GM18511 (cell line): ENCODE measurements at regions not wholly inside any gene's neighbourhood (a gene's known extent, or its start where the extent isn't known, plus 50 kb on each side); places are given as distances from the start of the nearest gene placed in this dataset.
"Not testable (repeated sequence)": the region's sequence is repeated elsewhere in the genome, so short reads cannot be mapped to it uniquely, and the experiment has no call there.

Source experiments
- ATAC-seq: cut with Tn5 transposase; IDR thresholded peaks from one replicate; pipeline ENCODE4 v1.9.1; 2021; ENCODE audit warnings: mild to moderate bottlenecking, moderate library complexity; ENCODE audit not compliant: unreplicated experiment

- no peak for ATAC-seq
Observed at GRCh38 chr1:47593013-47593568, 155.2 kb downstream of the FOXD2 start.

DNA sequence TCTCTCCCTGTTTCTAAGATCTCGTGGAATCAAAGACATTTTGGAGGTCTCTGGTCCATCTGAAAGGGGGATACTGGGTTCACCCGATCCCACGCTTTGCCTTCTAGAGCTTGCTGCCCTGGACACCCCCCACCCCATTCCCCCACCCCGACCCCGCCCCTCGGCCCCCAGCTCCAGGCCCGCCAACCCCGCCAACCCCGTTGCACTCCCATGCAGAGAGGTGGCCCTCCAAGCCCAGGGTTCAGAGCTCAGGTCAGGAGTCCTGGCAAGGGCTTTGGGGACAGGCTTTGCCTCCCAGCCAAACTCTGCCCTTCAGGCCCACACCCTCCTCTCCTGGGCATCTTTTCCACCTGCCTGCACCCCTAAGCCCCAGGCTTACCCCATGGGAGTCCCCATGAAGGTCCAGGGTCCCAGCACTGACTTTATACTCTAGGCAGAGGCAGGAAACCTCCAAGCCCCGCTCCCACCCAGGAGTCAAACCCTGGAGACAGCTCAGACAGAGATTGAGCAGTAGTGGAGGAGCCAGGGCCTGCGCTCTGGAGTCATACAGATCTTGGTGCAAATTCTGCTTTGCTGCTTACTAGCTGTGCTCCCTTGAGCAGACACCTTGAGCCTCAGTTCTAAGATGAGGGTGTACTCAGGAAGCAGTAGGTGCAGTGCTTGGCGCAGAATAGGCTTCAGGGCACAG is 155.9 kb downstream of the FOXD2 start:
- no peak for ATAC-seq

GRCh38 chr1:47594627-47595026 is 156.8 kb downstream of the FOXD2 start:
- ATAC-seq: no peak

GRCh38 chr1:47596328-47596727 is 158.5 kb downstream of the FOXD2 start:
- no peak for ATAC-seq

- no peak for ATAC-seq
Observed at GRCh38 chr1:47598357-47598756, 160.5 kb downstream of the FOXD2 start.

DNA sequence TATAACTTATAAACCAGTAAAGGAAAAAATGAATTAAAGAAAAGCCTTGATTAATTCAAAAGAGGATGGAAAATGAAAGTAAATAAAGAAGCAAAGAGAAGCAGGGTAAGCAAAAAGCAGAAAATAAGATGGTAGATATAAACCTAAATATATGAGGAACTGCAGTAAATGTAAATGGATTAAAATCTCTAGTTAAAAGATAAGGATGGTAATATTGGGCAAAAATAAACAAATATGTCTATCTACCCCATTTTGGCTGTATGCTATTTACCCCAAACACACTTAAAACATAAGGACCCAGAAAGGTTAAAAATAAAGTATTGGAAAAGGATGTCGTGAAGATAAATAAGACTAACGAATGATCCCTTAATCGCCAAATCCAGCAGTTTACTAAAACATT is 161.9 kb downstream of the FOXD2 start:
- ATAC-seq: no peak

GRCh38 chr1:47602491-47602890 is 164.6 kb downstream of the FOXD2 start:
- ATAC-seq: not testable (repeated sequence)

- not testable (repeated sequence) for ATAC-seq
Observed at GRCh38 chr1:47604869-47605268, 167.0 kb downstream of the FOXD2 start.

DNA sequence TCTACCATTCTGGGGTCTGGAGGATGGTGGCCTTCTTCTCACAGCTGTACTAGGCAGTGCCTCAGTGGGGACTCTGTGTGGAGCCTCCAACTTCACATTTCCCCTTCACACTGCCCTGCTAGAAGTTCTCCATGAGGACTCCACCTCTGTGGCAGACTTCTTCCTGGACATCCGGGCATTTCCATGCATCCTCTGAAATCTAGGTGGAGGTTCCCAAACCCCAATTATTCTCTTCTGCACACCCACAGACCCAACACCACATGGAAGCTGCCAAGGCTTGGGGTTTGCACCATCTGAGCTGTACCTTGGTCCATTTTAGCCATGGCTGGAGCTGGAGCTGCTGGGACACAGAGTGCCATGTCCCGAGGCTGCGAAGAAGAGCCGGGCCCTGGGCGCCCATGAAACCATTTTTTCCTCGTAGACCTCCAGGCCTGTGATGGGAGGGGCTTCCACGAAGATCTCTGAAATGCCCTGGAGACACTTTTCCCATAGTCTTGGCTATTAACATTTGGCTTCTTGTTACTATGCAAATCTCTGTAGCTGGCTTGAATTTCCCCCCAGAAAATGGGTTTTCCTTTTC is 170.5 kb downstream of the FOXD2 start:
- ATAC-seq: no peak

DNA sequence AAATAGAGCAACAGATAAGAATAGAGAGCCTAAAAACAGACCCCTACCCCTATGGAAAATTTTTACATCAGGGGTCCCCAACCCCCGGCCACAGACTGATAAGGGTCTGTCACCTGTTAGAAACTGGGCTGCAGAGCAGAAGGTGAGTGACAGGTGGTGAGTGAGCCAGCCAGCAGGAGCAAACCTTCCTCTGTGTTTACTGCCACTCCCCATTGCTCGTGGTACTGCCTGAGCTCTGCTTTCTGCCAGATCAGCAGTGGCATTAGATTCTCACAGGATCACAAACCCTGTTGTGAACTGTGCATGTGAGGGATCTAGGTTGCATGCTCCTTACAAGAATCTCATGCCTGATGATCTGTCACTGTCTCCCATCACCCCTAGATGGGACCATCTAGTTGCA is 174.1 kb downstream of the FOXD2 start:
- no peak for ATAC-seq

- ATAC-seq: no peak
Observed at GRCh38 chr1:47612819-47613218, 175.0 kb downstream of the FOXD2 start.

- no peak for ATAC-seq
Observed at GRCh38 chr1:47616036-47616435, 178.2 kb downstream of the FOXD2 start.

DNA sequence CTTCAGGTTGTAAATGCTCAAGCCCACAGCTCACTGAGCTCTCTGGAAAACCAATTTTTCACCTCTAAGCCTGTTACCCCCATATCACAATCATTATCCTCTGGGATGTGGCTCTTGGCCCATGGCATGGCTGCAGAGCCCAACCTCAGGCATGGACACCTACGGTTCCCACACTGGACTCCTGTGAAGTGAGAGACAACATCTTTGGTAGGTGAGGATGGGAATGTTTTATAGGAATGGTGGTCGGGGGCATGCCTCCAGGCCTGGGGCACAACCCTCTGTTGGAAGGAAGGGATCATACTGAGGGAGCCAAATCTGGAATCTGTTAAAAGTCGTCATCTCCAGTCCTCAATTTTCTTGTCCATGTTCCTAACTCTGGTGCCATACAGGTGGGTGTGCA is 179.1 kb downstream of the FOXD2 start:
- ATAC-seq: no peak

DNA sequence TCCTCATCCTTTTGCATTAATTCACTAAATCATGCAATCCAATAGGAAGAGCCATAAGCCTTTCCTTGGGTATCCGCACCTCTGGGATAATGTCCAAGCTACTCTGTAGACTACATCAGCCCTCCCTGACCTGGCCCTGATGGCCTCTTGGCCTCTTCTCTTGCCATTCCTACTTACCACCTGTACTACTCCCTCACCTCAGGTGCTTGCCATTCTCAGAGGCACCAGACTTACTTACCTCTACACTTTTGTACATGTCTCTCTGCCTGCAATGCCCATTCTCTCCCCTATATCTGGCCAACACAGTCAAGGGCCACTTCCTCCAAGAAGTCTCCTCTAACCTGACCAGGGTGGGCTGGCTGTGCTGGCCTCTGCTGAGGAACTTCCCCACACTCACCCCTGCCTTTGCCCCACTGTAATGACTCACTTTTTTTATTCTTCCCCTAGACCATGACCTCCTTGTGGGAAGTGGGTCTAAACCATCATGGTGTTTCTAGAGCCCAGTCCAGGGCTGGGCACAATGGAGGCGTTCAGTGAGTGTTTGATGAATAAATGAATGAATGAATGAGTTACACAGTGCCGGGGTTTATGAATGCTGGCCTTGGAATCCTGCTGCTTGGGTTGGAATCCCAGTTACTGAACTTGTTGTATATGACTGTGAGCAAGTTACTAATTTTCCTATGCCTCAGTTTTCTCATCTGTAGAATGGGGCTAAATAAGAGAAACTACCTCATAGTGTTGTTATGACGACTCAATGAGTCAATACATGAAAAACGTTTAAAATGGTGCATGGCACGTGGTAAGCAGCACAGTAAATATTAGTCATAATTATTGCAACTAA is 179.8 kb downstream of the FOXD2 start:
- ATAC-seq: no peak

DNA sequence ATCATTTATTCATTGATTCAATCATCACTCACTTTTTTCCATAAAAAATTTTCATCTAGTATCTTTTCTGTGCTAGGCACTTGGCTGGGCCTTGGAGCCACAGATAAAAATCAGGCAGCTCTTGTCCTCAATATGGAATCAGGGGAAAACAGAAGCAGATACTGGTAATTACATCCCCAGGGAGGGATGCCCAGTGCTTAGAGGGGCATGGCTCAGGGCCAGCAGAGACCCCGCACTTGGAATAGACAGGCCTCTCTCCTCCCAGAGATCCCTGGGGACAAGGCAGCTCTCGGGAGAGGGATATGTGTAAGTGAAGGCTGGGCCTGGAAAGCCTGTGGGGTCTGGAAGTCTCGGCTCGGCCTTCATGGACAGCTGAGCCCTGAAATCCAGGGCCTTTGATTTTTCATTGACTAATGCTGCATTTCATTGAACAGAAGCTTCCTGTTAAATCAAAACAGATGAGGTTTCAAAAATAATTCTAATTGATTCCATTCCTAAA is 180.4 kb downstream of the FOXD2 start:
- no peak for ATAC-seq

GRCh38 chr1:47618830-47619229 is 181.0 kb downstream of the FOXD2 start:
- no peak for ATAC-seq

DNA sequence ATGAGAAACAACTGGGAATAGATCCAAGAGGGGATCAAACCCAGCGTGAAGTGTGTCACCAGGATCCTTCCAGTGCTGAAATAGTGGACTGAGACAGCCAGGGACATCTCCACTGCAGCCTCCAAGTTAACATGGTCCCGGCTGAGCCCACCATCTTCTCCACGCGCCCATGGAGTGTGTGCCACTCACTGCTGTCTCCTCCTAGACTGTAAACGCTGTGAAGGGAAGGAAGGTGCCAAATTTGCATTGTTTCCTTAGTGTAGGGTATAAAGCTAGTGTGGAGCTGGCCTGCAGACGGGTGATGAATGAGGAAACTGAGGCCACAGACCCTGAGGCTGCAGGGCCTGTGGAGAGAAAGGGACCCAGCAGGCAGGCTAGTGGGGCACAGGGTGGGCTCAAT is 183.6 kb downstream of the FOXD2 start:
- ATAC-seq: no peak

- no peak for ATAC-seq
Observed at GRCh38 chr1:47621977-47622376, 184.1 kb downstream of the FOXD2 start.

- no peak for ATAC-seq
Observed at GRCh38 chr1:47622776-47623556, 185.1 kb downstream of the FOXD2 start.

- no peak for ATAC-seq
Observed at GRCh38 chr1:47623557-47623940, 185.7 kb downstream of the FOXD2 start.

GRCh38 chr1:47624531-47624930 is 186.7 kb downstream of the FOXD2 start:
- no peak for ATAC-seq
